ENCODE measurements at regions not wholly inside any gene's neighbourhood (a gene's known extent, or its start where the extent isn't known, plus 50 kb on each side); places are given as distances from the start of the nearest gene placed in this dataset.

- TF ChIP-seq, protein P1, sequence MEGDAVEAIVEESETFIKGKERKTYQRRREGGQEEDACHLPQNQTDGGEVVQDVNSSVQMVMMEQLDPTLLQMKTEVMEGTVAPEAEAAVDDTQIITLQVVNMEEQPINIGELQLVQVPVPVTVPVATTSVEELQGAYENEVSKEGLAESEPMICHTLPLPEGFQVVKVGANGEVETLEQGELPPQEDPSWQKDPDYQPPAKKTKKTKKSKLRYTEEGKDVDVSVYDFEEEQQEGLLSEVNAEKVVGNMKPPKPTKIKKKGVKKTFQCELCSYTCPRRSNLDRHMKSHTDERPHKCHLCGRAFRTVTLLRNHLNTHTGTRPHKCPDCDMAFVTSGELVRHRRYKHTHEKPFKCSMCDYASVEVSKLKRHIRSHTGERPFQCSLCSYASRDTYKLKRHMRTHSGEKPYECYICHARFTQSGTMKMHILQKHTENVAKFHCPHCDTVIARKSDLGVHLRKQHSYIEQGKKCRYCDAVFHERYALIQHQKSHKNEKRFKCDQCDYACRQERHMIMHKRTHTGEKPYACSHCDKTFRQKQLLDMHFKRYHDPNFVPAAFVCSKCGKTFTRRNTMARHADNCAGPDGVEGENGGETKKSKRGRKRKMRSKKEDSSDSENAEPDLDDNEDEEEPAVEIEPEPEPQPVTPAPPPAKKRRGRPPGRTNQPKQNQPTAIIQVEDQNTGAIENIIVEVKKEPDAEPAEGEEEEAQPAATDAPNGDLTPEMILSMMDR (IDR thresholded peaks at IDR 0.05) = no peak
- no peak for TF ChIP-seq POLR2AphosphoS5 (IDR thresholded peaks at IDR 0.05)
- TF ChIP-seq EP300 (IDR thresholded peaks at IDR 0.05) = no peak
These were observed 134.8 kb downstream of the CD83 start for GRCh38 chr6:14252271-14252850.

All from upper lobe of left lung (tissue), 4 donors.